AG09319 (cell line): ENCODE measurements at regions not wholly inside any gene's neighbourhood (a gene's known extent, or its start where the extent isn't known, plus 50 kb on each side); places are given as distances from the start of the nearest gene placed in this dataset.

Experiments used
- DNase-seq: peaks from one replicate; pipeline ENCODE4 v3.0.0-alpha.2; 2010; ENCODE audit warnings: low read depth; ENCODE audit errors: extremely low read depth
- TF ChIP-seq, protein P1 (sequence below): IDR thresholded peaks from 2 replicates; pipeline ENCODE4 v1.5.1; 2011; ENCODE audit warnings: low read depth, mild to moderate bottlenecking, inconsistent platforms, low read length, moderate library complexity

DNA sequence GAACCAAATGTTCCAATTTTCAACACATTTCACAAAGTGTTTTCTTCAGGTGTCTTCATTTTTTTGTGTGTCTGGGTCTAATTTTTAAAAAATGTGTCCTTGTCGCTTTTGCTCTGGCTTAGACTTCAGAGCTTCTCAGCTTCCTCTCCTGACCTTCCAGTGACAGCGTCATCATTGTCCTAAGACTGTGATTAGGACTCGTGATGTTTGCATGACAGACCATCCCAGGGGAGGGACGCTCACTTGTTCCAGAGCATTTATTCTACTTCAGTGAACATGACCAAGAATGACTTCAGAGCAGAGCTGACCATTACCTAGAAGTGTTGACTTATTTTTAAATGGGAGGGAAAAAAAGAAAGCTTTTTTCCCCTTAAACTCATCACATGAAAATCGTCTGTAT, 591.9 kb downstream of the IRS1 start:
- TF ChIP-seq, protein P1, sequence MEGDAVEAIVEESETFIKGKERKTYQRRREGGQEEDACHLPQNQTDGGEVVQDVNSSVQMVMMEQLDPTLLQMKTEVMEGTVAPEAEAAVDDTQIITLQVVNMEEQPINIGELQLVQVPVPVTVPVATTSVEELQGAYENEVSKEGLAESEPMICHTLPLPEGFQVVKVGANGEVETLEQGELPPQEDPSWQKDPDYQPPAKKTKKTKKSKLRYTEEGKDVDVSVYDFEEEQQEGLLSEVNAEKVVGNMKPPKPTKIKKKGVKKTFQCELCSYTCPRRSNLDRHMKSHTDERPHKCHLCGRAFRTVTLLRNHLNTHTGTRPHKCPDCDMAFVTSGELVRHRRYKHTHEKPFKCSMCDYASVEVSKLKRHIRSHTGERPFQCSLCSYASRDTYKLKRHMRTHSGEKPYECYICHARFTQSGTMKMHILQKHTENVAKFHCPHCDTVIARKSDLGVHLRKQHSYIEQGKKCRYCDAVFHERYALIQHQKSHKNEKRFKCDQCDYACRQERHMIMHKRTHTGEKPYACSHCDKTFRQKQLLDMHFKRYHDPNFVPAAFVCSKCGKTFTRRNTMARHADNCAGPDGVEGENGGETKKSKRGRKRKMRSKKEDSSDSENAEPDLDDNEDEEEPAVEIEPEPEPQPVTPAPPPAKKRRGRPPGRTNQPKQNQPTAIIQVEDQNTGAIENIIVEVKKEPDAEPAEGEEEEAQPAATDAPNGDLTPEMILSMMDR = no peak
- DNase-seq = no peak

GRCh38 chr2:226199555-226199954, 600.1 kb downstream of the IRS1 start:
- DNase-seq = no peak
- TF ChIP-seq, protein P1 = no peak

GRCh38 chr2:226198956-226199355, 600.7 kb downstream of the IRS1 start:
- no peak for DNase-seq
- TF ChIP-seq, protein P1 = no peak

- TF ChIP-seq, protein P1 = no peak
- DNase-seq = no peak
These were observed 609.0 kb downstream of the IRS1 start for GRCh38 chr2:226190479-226191252.

GRCh38 chr2:226189061-226189460, 610.6 kb downstream of the IRS1 start:
- DNase-seq = no peak
- TF ChIP-seq, protein P1 = no peak

DNA sequence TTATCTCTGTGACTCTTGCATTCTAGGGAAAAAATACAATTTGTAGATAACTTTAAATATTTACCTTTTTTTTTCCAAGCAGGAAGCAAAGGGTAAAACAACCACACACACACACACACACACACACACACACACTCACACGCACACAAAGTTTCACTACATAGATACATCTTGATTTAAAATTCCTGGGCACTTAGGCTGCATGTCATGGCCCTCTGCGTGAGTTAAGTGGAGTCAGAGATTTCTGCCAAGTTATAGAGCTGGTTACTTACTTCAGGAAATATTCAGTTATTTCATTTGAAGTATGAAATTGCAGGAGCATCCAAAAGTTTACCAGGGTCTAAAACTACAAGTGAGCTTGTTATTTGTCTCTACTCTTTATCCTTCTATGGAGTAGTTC, 612.0 kb downstream of the IRS1 start:
- DNase-seq = peak; percentile 87
- TF ChIP-seq, protein P1 = no peak

DNA sequence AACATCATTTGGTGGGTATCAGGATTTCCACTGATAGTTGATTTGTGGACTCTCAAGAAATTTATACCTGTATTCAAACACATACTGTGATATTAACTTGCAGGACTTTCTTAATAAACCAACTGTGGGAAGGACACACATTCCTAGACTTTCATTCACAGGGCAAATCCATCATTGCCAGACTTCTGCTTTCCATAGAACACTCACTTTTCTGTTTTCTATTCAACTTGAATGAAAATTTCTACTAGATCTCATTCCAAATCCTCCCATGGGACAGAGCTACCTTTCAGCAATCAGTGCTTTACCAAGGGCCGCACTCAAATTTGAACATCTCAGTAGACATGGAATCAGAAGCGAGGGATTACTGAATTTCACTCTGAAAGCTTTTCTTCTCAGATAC, 612.5 kb downstream of the IRS1 start:
- TF ChIP-seq, protein P1 = no peak
- DNase-seq = no peak
